Medulla oblongata (tissue), 1 donor: ENCODE measurements at regions not wholly inside any gene's neighbourhood (a gene's known extent, or its start where the extent isn't known, plus 50 kb on each side); places are given as distances from the start of the nearest gene placed in this dataset.

Source experiments
- DNase-seq: peaks from one replicate; pipeline ENCODE4 v3.0.0-alpha.2; 2015; ENCODE audit errors: extremely low spot score

- no peak for DNase-seq
These were observed 119.6 kb downstream of the MTX2 start for GRCh38 chr2:176388861-176389260.

GRCh38 chr2:176390276-176391147 is 121.3 kb downstream of the MTX2 start:
- DNase-seq, result no peak

DNA sequence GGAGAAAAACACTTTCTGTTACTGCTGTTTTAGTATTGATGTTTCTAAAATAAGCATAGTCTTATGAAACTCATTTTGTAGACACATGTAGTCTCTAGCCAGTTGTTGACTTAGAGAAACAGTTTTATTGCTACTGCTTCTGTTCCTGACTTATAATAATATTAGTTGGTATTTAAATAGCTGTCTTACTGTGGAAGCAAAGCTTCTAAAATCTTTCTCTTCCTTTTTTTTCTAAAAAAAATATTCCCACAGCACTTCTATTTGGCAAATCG is 121.8 kb downstream of the MTX2 start:
- DNase-seq, result no peak

- DNase-seq, result no peak
These were observed 123.0 kb downstream of the MTX2 start for GRCh38 chr2:176392249-176392648.

DNA sequence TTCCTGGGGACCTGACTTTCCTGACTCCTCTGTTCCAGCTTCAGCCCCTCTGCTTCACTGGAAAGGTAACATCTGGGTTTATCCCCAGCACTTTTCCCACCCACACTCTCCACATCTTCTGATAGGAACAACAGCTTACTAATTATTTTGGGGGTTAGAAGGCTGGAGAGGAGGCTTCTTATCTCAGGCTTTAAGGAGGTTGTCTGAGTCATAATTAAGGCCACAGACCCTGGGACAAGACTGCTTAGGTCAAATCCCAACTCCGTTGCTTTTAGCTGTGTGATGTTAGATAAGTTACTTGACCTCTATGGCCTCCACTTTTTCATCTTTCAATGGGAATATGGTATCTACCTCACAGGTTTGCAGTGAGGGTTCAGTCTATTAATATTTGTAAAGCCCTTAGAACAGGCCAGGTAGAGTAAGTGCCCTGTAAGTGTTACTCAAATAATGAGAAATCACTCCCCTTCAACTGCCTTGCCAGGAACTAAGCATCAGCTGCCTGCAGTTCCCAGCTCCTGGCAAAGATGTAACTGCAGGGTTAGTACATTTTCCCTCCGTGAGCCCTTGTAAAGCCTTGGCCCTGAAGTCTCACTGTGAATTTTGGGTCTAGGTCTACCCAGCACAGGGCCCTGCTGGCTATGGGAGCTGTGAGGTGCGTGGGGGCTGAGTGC is 123.6 kb downstream of the MTX2 start:
- no peak for DNase-seq

- no peak for DNase-seq
These were observed 126.1 kb downstream of the MTX2 start for GRCh38 chr2:176395273-176395854.

GRCh38 chr2:176398243-176399073 is 129.2 kb downstream of the MTX2 start:
- no peak for DNase-seq

DNA sequence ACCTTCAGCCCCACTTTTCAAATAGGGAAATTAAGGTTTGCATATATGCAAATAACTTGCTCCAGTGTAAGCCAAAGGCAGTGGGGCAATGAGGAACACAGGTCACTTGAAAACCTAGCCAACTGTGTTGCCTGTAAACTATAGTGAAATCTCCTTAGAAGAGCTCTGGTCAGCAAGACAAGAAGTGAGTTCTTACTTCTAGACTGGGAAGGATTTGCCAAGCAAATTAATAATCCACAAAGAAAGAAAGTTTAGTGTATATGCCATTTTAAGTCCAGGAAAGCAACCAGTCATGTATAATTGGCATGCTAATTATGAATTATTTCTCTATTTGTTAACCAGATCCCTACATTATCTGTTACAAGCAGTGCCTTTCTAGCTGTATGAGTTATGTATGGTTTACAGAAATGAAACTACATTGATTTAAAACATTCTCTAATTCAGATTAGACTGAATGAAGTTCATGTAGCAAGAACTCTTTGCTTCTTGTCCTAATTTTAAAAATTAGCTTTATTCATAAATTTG is 129.9 kb downstream of the MTX2 start:
- DNase-seq, result no peak

DNA sequence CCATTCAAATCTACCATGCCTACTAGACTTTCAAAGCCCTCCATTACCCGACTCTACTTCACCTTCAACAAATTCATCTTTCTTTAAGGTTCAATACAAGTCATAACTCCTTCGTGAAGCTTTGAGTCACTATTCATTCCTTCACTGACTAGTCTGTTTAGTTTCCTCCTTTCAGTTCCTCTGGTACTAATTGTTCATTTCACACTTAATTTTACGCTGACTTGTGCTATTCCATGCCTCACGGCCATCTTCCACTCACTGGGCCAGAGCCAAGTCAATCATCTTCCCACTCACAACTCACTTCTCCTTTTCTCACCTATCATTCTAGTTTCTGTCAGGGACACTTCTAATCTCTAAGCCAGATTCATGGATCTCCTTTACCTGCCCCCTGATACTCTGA is 136.2 kb downstream of the MTX2 start:
- DNase-seq, result no peak

- no peak for DNase-seq
These were observed 138.5 kb downstream of the MTX2 start for GRCh38 chr2:176407706-176408105.

- no peak for DNase-seq
These were observed 140.4 kb downstream of the MTX2 start for GRCh38 chr2:176409671-176410070.

DNA sequence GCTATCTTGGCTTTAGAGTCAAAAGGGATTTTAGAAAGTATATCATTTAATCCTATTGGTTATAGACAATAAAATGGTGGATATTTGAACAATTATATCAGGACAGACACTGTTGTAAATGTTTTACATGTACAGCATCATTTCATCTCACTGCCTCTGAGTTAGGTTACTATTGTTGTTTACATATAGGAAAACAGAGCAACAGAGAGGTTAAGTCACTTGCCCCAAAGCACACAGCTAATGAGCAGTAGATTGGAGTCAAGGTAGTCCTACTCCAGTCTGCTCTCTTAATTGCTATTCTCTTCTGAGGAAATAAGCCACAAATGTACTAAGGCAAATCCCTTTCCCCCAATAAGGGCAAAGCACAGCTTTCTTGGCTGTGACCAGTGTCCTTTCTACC is 142.9 kb downstream of the MTX2 start:
- DNase-seq, result no peak

DNA sequence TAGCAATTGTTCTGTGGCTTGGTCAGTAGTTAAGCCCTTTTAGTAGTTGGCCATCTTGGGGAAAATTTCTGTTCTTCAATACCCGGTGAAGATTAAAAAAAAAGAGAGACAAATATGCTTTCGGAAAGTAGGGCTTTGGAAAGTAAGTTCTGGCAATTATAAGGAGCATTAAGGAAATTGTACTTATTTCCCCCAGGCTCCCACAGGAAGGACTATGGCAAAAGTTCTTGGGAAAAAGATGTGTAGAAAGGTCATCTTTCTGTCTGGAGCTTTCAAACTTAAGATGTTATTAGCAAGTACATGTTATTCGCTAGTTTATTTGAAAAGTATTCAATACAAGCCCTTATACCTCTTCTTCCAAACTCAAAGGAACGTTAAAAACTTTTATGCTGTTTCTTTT is 144.5 kb downstream of the MTX2 start:
- DNase-seq, result no peak

GRCh38 chr2:176414641-176415040 is 145.4 kb downstream of the MTX2 start:
- no peak for DNase-seq

DNA sequence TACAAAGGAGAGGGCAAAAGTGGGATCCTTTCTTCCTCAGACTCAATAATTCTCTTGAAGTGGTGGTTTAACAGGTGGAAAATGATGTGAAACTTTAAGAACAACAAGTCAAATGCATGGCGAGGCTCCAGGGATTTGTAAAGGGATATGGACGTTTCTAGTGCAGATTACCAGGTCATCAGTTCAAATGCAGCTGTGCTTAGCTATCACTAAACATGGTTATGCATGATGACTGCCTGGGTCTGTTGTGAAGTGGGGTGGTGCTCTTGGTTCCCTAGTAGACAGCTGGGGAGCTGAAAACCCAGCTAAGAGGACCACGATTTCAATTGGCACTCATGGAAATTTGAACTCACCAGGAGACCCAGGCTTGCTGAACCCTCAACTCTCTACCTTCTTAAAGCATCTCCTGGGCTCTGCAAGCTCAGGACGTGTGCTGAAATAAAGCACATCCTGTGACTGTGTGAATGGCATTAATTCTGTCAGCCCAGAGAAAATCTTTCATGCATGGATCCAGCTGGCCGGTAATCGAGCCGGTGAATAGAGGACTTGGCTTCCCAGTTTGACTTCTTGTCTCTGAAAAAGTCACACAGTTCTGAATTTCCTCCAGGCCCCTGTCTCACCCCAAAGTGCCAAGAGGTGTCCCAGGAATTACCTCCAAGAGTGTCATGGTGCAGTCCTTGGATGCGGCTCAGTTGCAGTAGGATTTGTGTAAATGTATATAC is 146.1 kb downstream of the MTX2 start:
- peak; percentile 25 for DNase-seq

GRCh38 chr2:176415937-176416499 is 146.8 kb downstream of the MTX2 start:
- peak; percentile 23 for DNase-seq

- DNase-seq, result no peak
These were observed 149.5 kb downstream of the MTX2 start for GRCh38 chr2:176418768-176419167.

- DNase-seq, result no peak
These were observed 150.4 kb downstream of the MTX2 start for GRCh38 chr2:176419591-176420071.

GRCh38 chr2:176421297-176422050 is 152.2 kb downstream of the MTX2 start:
- no peak for DNase-seq

DNA sequence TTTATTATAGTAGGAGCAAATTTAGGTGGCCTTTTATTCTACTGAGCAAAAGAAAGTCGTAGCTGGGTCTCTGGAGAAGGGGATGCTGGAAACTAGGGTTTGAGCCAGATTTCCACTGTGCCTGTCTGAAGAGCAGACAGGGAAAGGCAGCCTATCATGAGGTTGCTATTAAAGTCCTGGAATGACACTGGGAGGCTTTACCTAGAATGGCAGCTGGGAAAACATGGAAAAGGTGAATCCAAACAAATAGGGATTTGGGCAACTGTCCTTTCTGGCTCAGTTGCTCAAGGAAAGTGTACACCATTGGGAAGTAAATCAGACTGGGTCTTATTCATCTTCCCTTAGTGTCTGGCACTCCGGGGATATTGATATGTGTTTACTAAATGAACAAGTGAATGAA is 154.6 kb downstream of the MTX2 start:
- no peak for DNase-seq
